ACC112 (cell line): ENCODE measurements at regions not wholly inside any gene's neighbourhood (a gene's known extent, or its start where the extent isn't known, plus 50 kb on each side); places are given as distances from the start of the nearest gene placed in this dataset.

Experiments used
- H2AFZ ChIP-seq: fragments of 200-600 bp; sonication (generic); one replicate; pipeline ENCODE4 v1.6.0; 2017; ENCODE audit warnings: antibody characterized with exemption, low read length; ENCODE audit not compliant: unreplicated experiment
- H3K27ac ChIP-seq: fragments of 200-600 bp; sonication (generic); 2 replicates; pipeline ENCODE4 v1.5.1; 2014; ENCODE audit warnings: low read depth, mild to moderate bottlenecking, antibody characterized with exemption, low read length, moderate library complexity
- H3K27me3 ChIP-seq: fragments of 200-600 bp; sonication (generic); 2 replicates; pipeline ENCODE4 v1.6.1; 2014; ENCODE audit warnings: mild to moderate bottlenecking, antibody characterized with exemption, low read length, moderate library complexity, mixed read lengths; ENCODE audit not compliant: insufficient read depth
- H3K36me3 ChIP-seq: fragments of 200-600 bp; sonication (generic); 2 replicates; pipeline ENCODE4 v1.6.1; 2016; ENCODE audit warnings: mild to moderate bottlenecking, antibody characterized with exemption, low read length, moderate library complexity, mixed read lengths; ENCODE audit not compliant: insufficient read depth
- H3K4me1 ChIP-seq: fragments of 200-600 bp; sonication (generic); one replicate; pipeline ENCODE4 v1.6.1; 2016; ENCODE audit warnings: low read length, mixed read lengths; ENCODE audit not compliant: insufficient read depth, unreplicated experiment, control insufficient read depth
- H3K4me3 ChIP-seq: fragments of 200-600 bp; sonication (generic); 2 replicates; pipeline ENCODE4 v1.5.1; 2014; ENCODE audit warnings: mild to moderate bottlenecking, low read depth, low read length
- H3K79me2 ChIP-seq: fragments of 200-600 bp; sonication (generic); one replicate; pipeline ENCODE4 v1.6.0; 2016; ENCODE audit warnings: low read length; ENCODE audit not compliant: control insufficient read depth, unreplicated experiment, insufficient read depth

DNA sequence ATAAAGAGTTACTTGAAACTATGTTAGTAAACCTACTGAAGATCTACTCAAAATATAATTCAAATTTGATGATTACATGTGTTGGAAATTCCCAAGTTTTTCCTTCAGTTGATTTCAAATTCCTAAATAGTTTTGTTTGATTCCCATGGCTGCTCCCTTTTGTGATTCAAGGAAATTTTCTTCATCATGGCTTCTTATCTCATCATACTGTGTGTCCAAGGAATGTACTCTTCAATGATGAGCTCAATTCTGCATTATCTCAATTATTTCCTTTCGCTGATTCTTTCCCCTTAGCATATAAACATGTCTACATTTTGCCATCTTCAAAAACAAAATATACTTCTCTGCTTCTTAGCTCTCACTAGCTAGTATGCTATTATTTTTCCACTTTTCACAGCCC lies 460.4 kb upstream of the NAALADL2 start:
- Histone ChIP-seq H3K27me3 (no peaks in the 10 kb centered on the region), H3K4me1 (no peaks in the 10 kb centered on the region), H3K4me3 (no peak overlapping the region), H2AFZ (no peak overlapping the region), H3K36me3 (no peaks in the 10 kb centered on the region), H3K27ac (no peak overlapping the region), H3K79me2 (no peaks in the 10 kb centered on the region)

- no peaks in the 10 kb centered on the region for H3K27me3 ChIP-seq
Observed at GRCh38 chr3:174403831-174404230, 455.3 kb upstream of the NAALADL2 start.

DNA sequence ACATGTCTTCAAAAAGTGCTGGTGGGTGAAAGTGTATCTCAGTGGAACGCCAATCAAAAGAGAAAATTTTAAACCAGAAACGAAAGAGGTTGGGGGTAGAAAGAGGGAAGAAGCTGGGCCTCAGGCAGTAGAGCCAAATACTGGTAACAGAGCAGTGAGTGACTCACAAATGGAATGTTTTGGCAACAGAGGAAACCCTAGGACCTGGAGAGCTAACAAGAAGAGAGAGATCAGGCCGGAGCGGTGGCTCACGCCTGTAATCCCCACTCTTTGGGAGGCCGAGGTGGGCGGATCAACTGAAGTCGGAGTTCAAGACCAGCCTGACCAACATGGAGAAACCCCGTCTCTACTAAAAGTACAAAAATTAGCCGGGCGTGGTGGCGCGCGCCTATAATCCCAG lies 450.8 kb upstream of the NAALADL2 start:
- Histone ChIP-seq H3K79me2 (no peaks in the 10 kb centered on the region), H3K27me3 (no peaks in the 10 kb centered on the region), H2AFZ (no peak overlapping the region), H3K4me1 (no peaks in the 10 kb centered on the region), H3K4me3 (no peak overlapping the region), H3K27ac (no peak overlapping the region), H3K36me3 (no peaks in the 10 kb centered on the region)

More at GRCh38 chr3:174403831-174404230, 455.3 kb upstream of the NAALADL2 start:
- H3K4me1 ChIP-seq = no peaks in the 10 kb centered on the region
- no peaks in the 10 kb centered on the region for H3K36me3 ChIP-seq
- no peak overlapping the region for H2AFZ ChIP-seq
- H3K79me2 ChIP-seq = no peaks in the 10 kb centered on the region
- H3K4me3 ChIP-seq = no peak overlapping the region
- no peak overlapping the region for H3K27ac ChIP-seq

- Histone ChIP-seq H3K27me3 (no peaks in the 10 kb centered on the region), H3K4me3 (no peak overlapping the region), H3K4me1 (no peaks in the 10 kb centered on the region), H3K27ac (no peak overlapping the region), H3K36me3 (no peaks in the 10 kb centered on the region), H2AFZ (no peak overlapping the region), H3K79me2 (no peaks in the 10 kb centered on the region)
Observed at GRCh38 chr3:174409086-174409743, 449.9 kb upstream of the NAALADL2 start.

DNA sequence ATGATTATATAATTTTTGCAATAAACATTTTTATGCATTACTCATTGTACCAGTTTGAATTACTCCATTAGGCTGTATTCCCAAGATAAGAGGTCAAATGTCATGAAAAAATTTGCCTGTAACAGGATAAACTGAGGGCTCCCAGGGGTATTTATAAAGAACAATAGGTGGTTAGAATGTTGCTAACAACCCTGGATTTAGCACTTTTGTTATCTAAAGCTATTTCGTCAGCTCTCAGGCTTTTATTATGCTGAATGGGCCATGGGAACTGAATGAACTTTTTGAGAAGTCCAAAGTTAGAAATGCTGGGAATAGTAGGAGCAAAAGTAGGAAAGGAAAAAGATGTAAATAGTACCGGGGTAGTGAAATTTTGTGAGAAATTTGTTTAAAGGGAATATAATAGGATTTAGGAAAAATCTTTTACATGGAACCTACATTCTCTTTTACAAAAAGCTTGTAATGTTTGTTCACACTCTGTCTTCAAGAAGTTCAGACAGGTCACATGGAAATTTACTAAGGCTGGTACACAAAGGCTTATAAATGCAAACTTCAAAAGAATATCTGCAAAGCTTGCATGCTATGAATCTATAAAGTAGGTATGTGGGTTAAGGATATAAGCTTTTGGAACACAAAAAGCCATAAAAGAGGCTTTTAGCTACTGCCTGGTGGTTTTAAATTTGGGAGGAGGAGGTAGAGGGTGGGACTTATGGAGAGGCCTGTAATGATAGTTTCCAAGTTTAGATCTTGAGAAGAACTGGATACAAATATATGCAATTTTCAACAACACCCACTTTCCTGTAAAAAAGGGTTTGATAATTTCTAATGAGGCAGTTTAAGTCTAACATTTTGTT lies 445.8 kb upstream of the NAALADL2 start:
- no peaks in the 10 kb centered on the region for H3K79me2 ChIP-seq
- no peaks in the 10 kb centered on the region for H3K27me3 ChIP-seq
- H3K4me1 ChIP-seq = no peaks in the 10 kb centered on the region
- H3K27ac ChIP-seq = no peak overlapping the region
- no peaks in the 10 kb centered on the region for H3K36me3 ChIP-seq
- no peak overlapping the region for H2AFZ ChIP-seq
- H3K4me3 ChIP-seq = no peak overlapping the region

DNA sequence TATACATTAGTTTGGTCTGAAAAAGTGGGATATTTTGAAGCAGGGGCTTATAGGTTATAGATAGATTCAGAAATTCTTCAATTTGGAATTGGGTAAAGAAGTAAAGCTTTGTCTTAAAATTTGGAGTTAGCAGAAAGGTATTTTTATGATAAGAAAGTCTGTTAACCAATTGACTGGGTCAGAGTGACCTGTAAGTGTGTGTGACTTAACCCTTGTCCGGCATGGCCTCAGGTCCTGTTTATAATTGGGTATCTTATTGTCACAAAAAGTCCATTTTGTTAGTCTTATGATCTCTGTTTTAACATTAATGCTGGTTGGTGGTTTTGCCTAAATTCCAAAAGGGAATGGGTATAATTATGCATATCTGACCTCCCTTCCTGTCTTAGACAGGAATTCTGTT lies 444.2 kb upstream of the NAALADL2 start:
- Histone ChIP-seq H3K79me2 (no peaks in the 10 kb centered on the region), H3K27me3 (no peaks in the 10 kb centered on the region), H3K36me3 (no peaks in the 10 kb centered on the region), H3K27ac (no peak overlapping the region), H3K4me3 (no peak overlapping the region), H3K4me1 (no peaks in the 10 kb centered on the region), H2AFZ (no peak overlapping the region)

DNA sequence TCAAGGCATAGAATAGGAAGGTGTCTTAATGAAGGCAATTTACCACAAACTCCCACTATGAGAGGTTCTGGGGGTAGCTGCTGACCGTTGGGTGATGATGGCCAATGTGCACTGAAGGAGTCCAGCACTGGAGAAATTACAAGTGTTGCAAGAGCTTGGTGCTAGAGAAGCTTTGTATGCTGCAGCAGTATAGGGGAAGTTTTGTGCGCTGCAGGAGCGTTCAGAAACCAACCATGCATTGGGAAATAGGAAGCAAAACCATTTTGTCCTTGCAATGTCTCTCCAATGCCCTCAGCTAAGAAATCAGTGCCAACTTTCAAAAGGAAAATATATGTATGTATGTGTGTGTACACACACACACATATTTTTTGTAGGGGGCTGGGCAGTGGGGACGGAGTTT lies 441.6 kb upstream of the NAALADL2 start:
- Histone ChIP-seq H2AFZ (no peak overlapping the region), H3K4me1 (no peaks in the 10 kb centered on the region), H3K27me3 (no peaks in the 10 kb centered on the region), H3K27ac (no peak overlapping the region), H3K4me3 (no peak overlapping the region), H3K36me3 (no peaks in the 10 kb centered on the region), H3K79me2 (no peaks in the 10 kb centered on the region)

GRCh38 chr3:174419216-174419615 lies 439.9 kb upstream of the NAALADL2 start:
- H3K27me3 ChIP-seq = no peaks in the 10 kb centered on the region
- H3K4me3 ChIP-seq = no peak overlapping the region
- no peaks in the 10 kb centered on the region for H3K79me2 ChIP-seq
- H2AFZ ChIP-seq = no peak overlapping the region
- H3K27ac ChIP-seq = no peak overlapping the region
- H3K4me1 ChIP-seq = no peaks in the 10 kb centered on the region
- no peaks in the 10 kb centered on the region for H3K36me3 ChIP-seq

- Histone ChIP-seq H3K79me2 (no peaks in the 10 kb centered on the region), H3K4me1 (no peaks in the 10 kb centered on the region), H2AFZ (no peak overlapping the region), H3K27me3 (no peaks in the 10 kb centered on the region), H3K27ac (no peak overlapping the region), H3K36me3 (no peaks in the 10 kb centered on the region), H3K4me3 (no peak overlapping the region)
Observed at GRCh38 chr3:174423936-174424335, 435.2 kb upstream of the NAALADL2 start.

DNA sequence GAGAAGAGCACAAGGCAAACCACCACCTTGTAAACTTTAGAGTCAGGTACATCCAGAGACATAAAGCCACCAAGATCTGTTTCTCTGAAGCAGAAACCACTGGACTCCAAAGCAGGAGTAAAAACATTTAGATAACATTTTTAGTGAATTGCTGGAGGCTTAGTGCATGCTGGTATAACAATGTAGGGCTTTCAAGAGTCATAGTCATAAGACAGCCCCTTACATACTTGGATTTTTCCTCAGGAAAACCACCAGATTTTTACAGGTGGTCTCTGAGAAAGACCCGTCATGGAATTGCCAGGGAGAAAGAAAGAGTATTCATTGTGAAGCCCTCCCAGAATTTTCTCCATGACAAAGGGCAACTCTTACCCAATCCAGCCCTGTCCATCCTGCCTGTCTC lies 434.5 kb upstream of the NAALADL2 start:
- H3K4me1 ChIP-seq = no peaks in the 10 kb centered on the region
- H3K27ac ChIP-seq = no peak overlapping the region
- H3K4me3 ChIP-seq = no peak overlapping the region
- no peaks in the 10 kb centered on the region for H3K79me2 ChIP-seq
- H3K36me3 ChIP-seq = no peaks in the 10 kb centered on the region
- no peaks in the 10 kb centered on the region for H3K27me3 ChIP-seq
- H2AFZ ChIP-seq = no peak overlapping the region

DNA sequence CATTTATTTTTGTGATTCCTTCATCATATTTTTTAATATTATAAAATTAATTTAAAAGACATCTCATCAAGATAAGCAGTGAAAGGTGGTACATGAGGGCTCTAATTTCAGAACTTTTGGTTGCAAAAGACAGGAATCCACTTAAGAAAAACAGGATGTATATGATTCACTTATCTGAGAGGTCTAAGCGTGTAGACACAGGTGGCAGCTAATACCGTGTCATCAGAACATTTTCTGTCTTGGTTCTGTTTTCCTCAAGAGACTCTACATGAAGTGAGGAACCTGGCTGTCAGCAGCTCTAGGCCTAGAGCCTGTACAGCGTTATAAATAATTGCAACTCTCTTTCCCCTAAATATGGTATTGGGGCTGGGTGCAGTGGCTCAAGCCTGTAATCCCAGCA lies 433.7 kb upstream of the NAALADL2 start:
- Histone ChIP-seq H3K27me3 (no peaks in the 10 kb centered on the region), H3K4me1 (no peaks in the 10 kb centered on the region), H3K27ac (no peak overlapping the region), H3K4me3 (no peak overlapping the region), H3K79me2 (no peaks in the 10 kb centered on the region), H3K36me3 (no peaks in the 10 kb centered on the region), H2AFZ (no peak overlapping the region)
